Tibial nerve (tissue), 4 donors: ENCODE measurements at regions not wholly inside any gene's neighbourhood (a gene's known extent, or its start where the extent isn't known, plus 50 kb on each side); places are given as distances from the start of the nearest gene placed in this dataset.

Experiments
- DNase-seq, 2 donors: peaks; one replicate each; pipeline ENCODE4 v3.0.0-alpha.2; 2019; ENCODE audit warnings: low spot score in 2 of 2
- H3K27ac ChIP-seq, 4 donors: fragments of 200-600 bp; sonication (generic) in 3 of 4; one replicate each; pipeline ENCODE4 v1.5.1; 2017 to 2019; ENCODE audit warnings: mild to moderate bottlenecking in 1 of 4
- H3K27me3 ChIP-seq, 2 donors: fragments of 200-600 bp; sonication (generic) in 1 of 2; one replicate each; pipeline versions ENCODE4 v1.5.1 to v1.6.0; 2017 to 2019
- H3K36me3 ChIP-seq, 3 donors: fragments of 200-600 bp; sonication (generic); one replicate each; pipeline ENCODE4 v1.5.1; 2018 to 2019
- H3K4me1 ChIP-seq, 4 donors: fragments of 200-600 bp; sonication (generic) in 3 of 4; one replicate each; pipeline ENCODE4 v1.5.1; 2017 to 2019
- H3K4me3 ChIP-seq, 4 donors: fragments of 200-600 bp; sonication (generic) in 3 of 4; one replicate each; pipeline ENCODE4 v1.5.1; 2017 to 2019; ENCODE audit warnings: mild to moderate bottlenecking in 1 of 4, moderate library complexity in 1 of 4
- H3K9me3 ChIP-seq, 4 donors: fragments of 200-600 bp; sonication (generic) in 3 of 4; one replicate each; pipeline ENCODE4 v1.5.1; 2017 to 2019
- EP300 ChIP-seq, 2 donors: sonication (generic); formaldehyde crosslinking; IDR thresholded peaks; one replicate each; pipeline ENCODE4 v1.6.1; 2017; ENCODE audit warnings: antibody characterized with exemption in 2 of 2, mild to moderate bottlenecking in 1 of 2
- POLR2A ChIP-seq, 2 donors: fragments of 450-650 bp; IDR thresholded peaks; one replicate each; pipeline ENCODE4 v1.6.1; 2017; ENCODE audit warnings: antibody characterized with exemption in 2 of 2, mild to moderate bottlenecking in 2 of 2, moderate library complexity in 2 of 2
- WGBS, 2 donors: methylation state at CpG; one replicate each; pipeline ENCODE4 v1.1.5; 2018; 5-methylcytosine and 5-hydroxymethylcytosine counted together
- TF ChIP-seq, protein P1 (sequence below), 5 experiments: fragments of 200-600 bp in 3 of 5; fragments of 450-650 bp in 2 of 5; sonication (generic) in 3 of 5; IDR thresholded peaks; one replicate each; pipeline ENCODE4 v1.5.1; 2016 to 2019; ENCODE audit warnings: antibody characterized with exemption in 5 of 5, mild to moderate bottlenecking in 3 of 5, moderate library complexity in 2 of 5

GRCh38 chr4:187415231-187415630, 580.3 kb upstream of the ZFP42 start:
- H3K27me3 ChIP-seq, result no peaks in the 10 kb centered on the region
- H3K9me3 ChIP-seq, result no peaks in the 10 kb centered on the region
- no peaks in the 10 kb centered on the region for H3K36me3 ChIP-seq
- no peak overlapping the region for H3K27ac ChIP-seq
- no peak for TF ChIP-seq EP300 (IDR thresholded peaks at IDR 0.05)
- TF ChIP-seq POLR2A (IDR thresholded peaks at IDR 0.05), result no peak
- TF ChIP-seq, protein P1, sequence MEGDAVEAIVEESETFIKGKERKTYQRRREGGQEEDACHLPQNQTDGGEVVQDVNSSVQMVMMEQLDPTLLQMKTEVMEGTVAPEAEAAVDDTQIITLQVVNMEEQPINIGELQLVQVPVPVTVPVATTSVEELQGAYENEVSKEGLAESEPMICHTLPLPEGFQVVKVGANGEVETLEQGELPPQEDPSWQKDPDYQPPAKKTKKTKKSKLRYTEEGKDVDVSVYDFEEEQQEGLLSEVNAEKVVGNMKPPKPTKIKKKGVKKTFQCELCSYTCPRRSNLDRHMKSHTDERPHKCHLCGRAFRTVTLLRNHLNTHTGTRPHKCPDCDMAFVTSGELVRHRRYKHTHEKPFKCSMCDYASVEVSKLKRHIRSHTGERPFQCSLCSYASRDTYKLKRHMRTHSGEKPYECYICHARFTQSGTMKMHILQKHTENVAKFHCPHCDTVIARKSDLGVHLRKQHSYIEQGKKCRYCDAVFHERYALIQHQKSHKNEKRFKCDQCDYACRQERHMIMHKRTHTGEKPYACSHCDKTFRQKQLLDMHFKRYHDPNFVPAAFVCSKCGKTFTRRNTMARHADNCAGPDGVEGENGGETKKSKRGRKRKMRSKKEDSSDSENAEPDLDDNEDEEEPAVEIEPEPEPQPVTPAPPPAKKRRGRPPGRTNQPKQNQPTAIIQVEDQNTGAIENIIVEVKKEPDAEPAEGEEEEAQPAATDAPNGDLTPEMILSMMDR (IDR thresholded peaks at IDR 0.05), result no peak
- H3K4me1 ChIP-seq, result no peaks in the 10 kb centered on the region
- WGBS, 2 donors, result 58 to 61% methylated on average over 3 of the region's 3 CpGs
- no peak for DNase-seq
- H3K4me3 ChIP-seq, result no peak overlapping the region

- Histone ChIP-seq H3K4me1 (no peaks in the 10 kb centered on the region), H3K4me3 (no peak overlapping the region), H3K36me3 (no peaks in the 10 kb centered on the region), H3K27me3 (no peaks in the 10 kb centered on the region), H3K9me3 (no peaks in the 10 kb centered on the region), H3K27ac (no peak overlapping the region)
- no peak for DNase-seq
- 80 to 90% methylated on average over 3 of the region's 3 CpGs for WGBS, 2 donors
- TF ChIP-seq POLR2A (IDR thresholded peaks at IDR 0.05) (no peak), EP300 (IDR thresholded peaks at IDR 0.05) (no peak)
- TF ChIP-seq, protein P1 (IDR thresholded peaks at IDR 0.05), result no peak
Measured at GRCh38 chr4:187416216-187416615, 579.4 kb upstream of the ZFP42 start.

- H3K4me1 ChIP-seq, result no peaks in the 10 kb centered on the region
- H3K27me3 ChIP-seq, result no peaks in the 10 kb centered on the region
- H3K36me3 ChIP-seq, result no peaks in the 10 kb centered on the region
- WGBS, 2 donors, result 82 to 87% methylated on average over 3 of the region's 3 CpGs
- no peak for TF ChIP-seq EP300 (IDR thresholded peaks at IDR 0.05)
- TF ChIP-seq POLR2A (IDR thresholded peaks at IDR 0.05), result no peak
- TF ChIP-seq, protein P1 (IDR thresholded peaks at IDR 0.05), result no peak
- H3K4me3 ChIP-seq, result no peak overlapping the region
- no peaks in the 10 kb centered on the region for H3K9me3 ChIP-seq
- no peak for DNase-seq
- H3K27ac ChIP-seq, result no peak overlapping the region
Measured at GRCh38 chr4:187417721-187418120, 577.9 kb upstream of the ZFP42 start.

- WGBS, 2 donors, result 67 to 80% methylated on average over 3 of the region's 3 CpGs
- DNase-seq, result no peak
- no peak for TF ChIP-seq EP300 (IDR thresholded peaks at IDR 0.05)
- TF ChIP-seq, protein P1 (IDR thresholded peaks at IDR 0.05), result no peak
- no peak for TF ChIP-seq POLR2A (IDR thresholded peaks at IDR 0.05)
Measured at GRCh38 chr4:187422655-187423054, 572.9 kb upstream of the ZFP42 start.

GRCh38 chr4:187424636-187425035, 570.9 kb upstream of the ZFP42 start:
- no peaks in the 10 kb centered on the region for H3K4me1 ChIP-seq
- no peak overlapping the region for H3K4me3 ChIP-seq
- WGBS, 2 donors, result 54 to 72% methylated on average over 1 of the region's 1 CpG
- no peaks in the 10 kb centered on the region for H3K9me3 ChIP-seq
- TF ChIP-seq, protein P1 (IDR thresholded peaks at IDR 0.05), result no peak
- TF ChIP-seq EP300 (IDR thresholded peaks at IDR 0.05) (no peak), POLR2A (IDR thresholded peaks at IDR 0.05) (no peak)
- no peaks in the 10 kb centered on the region for H3K27me3 ChIP-seq
- H3K36me3 ChIP-seq, result no peaks in the 10 kb centered on the region
- H3K27ac ChIP-seq, result no peak overlapping the region
- no peak for DNase-seq

More at GRCh38 chr4:187422655-187423054, 572.9 kb upstream of the ZFP42 start:
- H3K27ac ChIP-seq, result no peak overlapping the region
- no peaks in the 10 kb centered on the region for H3K27me3 ChIP-seq
- no peaks in the 10 kb centered on the region for H3K4me1 ChIP-seq
- H3K9me3 ChIP-seq, result no peaks in the 10 kb centered on the region
- no peaks in the 10 kb centered on the region for H3K36me3 ChIP-seq
- no peak overlapping the region for H3K4me3 ChIP-seq
